ENCODE measurements at regions not wholly inside any gene's neighbourhood (a gene's known extent, or its start where the extent isn't known, plus 50 kb on each side); places are given as distances from the start of the nearest gene placed in this dataset.

DNA sequence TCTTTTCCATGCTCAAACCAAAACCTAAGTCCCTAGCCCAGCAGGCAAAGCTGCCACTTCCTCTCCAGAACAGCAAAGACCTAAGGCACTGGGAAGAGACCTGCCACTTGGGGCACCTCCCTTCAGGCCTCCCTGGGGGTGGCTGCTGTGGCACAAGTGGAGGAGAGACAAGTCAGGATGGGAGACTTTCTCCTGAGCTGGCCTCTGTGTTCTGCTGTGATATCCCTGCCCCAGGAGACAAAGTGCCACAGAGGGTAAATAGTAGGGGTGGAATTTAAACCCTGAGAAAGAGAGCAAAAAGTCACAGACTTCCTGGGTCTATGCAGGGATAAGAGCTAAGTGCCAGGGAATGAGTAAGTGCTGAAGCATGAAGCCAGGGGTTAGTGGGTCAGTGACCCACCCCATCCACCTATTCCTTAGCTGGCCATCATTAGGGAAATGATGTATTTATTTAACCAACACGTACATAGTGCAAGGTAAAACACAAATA lies 84.2 kb downstream of the MRPL14 start (continued):
- no peak for TF ChIP-seq ZNF788 (CRISPR knock-in tag; IDR thresholded peaks at IDR 0.05; ENCODE audit: borderline replicate concordance)
- TF ChIP-seq NFIC (IDR thresholded peaks at IDR 0.05; ENCODE audit: low read length), result no peak
- TF ChIP-seq, protein P1, sequence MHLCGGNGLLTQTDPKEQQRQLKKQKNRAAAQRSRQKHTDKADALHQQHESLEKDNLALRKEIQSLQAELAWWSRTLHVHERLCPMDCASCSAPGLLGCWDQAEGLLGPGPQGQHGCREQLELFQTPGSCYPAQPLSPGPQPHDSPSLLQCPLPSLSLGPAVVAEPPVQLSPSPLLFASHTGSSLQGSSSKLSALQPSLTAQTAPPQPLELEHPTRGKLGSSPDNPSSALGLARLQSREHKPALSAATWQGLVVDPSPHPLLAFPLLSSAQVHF (CRISPR knock-in tag; IDR thresholded peaks at IDR 0.05), result no peak
- TF ChIP-seq, protein P2, sequence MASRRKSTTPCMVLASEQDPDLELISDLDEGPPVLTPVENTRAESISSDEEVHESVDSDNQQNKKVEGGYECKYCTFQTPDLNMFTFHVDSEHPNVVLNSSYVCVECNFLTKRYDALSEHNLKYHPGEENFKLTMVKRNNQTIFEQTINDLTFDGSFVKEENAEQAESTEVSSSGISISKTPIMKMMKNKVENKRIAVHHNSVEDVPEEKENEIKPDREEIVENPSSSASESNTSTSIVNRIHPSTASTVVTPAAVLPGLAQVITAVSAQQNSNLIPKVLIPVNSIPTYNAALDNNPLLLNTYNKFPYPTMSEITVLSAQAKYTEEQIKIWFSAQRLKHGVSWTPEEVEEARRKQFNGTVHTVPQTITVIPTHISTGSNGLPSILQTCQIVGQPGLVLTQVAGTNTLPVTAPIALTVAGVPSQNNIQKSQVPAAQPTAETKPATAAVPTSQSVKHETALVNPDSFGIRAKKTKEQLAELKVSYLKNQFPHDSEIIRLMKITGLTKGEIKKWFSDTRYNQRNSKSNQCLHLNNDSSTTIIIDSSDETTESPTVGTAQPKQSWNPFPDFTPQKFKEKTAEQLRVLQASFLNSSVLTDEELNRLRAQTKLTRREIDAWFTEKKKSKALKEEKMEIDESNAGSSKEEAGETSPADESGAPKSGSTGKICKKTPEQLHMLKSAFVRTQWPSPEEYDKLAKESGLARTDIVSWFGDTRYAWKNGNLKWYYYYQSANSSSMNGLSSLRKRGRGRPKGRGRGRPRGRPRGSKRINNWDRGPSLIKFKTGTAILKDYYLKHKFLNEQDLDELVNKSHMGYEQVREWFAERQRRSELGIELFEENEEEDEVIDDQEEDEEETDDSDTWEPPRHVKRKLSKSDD (CRISPR knock-in tag; IDR thresholded peaks at IDR 0.05; ENCODE audit: low read depth), result no peak
- 0 out of 2 replicates have a peak, but pooled peaks have one; percentile 5 for TF ChIP-seq ARNTL (CRISPR knock-in tag; IDR thresholded peaks at IDR 0.05)
- TF ChIP-seq, protein P3, sequence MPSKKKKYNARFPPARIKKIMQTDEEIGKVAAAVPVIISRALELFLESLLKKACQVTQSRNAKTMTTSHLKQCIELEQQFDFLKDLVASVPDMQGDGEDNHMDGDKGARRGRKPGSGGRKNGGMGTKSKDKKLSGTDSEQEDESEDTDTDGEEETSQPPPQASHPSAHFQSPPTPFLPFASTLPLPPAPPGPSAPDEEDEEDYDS (CRISPR knock-in tag; IDR thresholded peaks at IDR 0.05), result no peak
- TF ChIP-seq, protein P4, sequence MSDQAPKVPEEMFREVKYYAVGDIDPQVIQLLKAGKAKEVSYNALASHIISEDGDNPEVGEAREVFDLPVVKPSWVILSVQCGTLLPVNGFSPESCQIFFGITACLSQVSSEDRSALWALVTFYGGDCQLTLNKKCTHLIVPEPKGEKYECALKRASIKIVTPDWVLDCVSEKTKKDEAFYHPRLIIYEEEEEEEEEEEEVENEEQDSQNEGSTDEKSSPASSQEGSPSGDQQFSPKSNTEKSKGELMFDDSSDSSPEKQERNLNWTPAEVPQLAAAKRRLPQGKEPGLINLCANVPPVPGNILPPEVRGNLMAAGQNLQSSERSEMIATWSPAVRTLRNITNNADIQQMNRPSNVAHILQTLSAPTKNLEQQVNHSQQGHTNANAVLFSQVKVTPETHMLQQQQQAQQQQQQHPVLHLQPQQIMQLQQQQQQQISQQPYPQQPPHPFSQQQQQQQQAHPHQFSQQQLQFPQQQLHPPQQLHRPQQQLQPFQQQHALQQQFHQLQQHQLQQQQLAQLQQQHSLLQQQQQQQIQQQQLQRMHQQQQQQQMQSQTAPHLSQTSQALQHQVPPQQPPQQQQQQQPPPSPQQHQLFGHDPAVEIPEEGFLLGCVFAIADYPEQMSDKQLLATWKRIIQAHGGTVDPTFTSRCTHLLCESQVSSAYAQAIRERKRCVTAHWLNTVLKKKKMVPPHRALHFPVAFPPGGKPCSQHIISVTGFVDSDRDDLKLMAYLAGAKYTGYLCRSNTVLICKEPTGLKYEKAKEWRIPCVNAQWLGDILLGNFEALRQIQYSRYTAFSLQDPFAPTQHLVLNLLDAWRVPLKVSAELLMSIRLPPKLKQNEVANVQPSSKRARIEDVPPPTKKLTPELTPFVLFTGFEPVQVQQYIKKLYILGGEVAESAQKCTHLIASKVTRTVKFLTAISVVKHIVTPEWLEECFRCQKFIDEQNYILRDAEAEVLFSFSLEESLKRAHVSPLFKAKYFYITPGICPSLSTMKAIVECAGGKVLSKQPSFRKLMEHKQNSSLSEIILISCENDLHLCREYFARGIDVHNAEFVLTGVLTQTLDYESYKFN (CRISPR knock-in tag; conservative IDR thresholded peaks at IDR 0.05), result peak; percentile 71
- peak; percentile 25; the same call in 1 of the 2 replicates for TF ChIP-seq IRF2 (CRISPR knock-in tag; IDR thresholded peaks at IDR 0.05)
- peak; percentile 86 for TF ChIP-seq FOSL2 (CRISPR knock-in tag; IDR thresholded peaks at IDR 0.05)
- TF ChIP-seq NFRKB (IDR thresholded peaks at IDR 0.05), result no peak
- TF ChIP-seq YEATS2 (CRISPR knock-in tag; IDR thresholded peaks at IDR 0.05; ENCODE audit: borderline replicate concordance), result peak; percentile 36; the same call in 1 of the 2 replicates
- no peak for TF ChIP-seq ATF7 (IDR thresholded peaks at IDR 0.05)
- no peak for TF ChIP-seq ATF7 (CRISPR knock-in tag; IDR thresholded peaks at IDR 0.05)
- TF ChIP-seq, protein P5, sequence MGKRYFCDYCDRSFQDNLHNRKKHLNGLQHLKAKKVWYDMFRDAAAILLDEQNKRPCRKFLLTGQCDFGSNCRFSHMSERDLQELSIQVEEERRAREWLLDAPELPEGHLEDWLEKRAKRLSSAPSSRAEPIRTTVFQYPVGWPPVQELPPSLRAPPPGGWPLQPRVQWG (CRISPR knock-in tag; IDR thresholded peaks at IDR 0.05; ENCODE audit: borderline replicate concordance, low read depth), result no peak
- TF ChIP-seq TBX2 (CRISPR knock-in tag; IDR thresholded peaks at IDR 0.05; ENCODE audit: borderline replicate concordance), result peak; percentile 32; the same call in 1 of the 2 replicates
- no peak for TF ChIP-seq ZNF619 (CRISPR knock-in tag; IDR thresholded peaks at IDR 0.05)
- TF ChIP-seq MLLT10 (CRISPR knock-in tag; IDR thresholded peaks at IDR 0.05), result no peak
- TF ChIP-seq, protein P6, sequence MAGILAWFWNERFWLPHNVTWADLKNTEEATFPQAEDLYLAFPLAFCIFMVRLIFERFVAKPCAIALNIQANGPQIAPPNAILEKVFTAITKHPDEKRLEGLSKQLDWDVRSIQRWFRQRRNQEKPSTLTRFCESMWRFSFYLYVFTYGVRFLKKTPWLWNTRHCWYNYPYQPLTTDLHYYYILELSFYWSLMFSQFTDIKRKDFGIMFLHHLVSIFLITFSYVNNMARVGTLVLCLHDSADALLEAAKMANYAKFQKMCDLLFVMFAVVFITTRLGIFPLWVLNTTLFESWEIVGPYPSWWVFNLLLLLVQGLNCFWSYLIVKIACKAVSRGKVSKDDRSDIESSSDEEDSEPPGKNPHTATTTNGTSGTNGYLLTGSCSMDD (CRISPR knock-in tag; IDR thresholded peaks at IDR 0.05), result no peak
- TF ChIP-seq ZNF775 (CRISPR knock-in tag; IDR thresholded peaks at IDR 0.05; ENCODE audit: borderline replicate concordance), result no peak
- TF ChIP-seq KDM4B (CRISPR knock-in tag; IDR thresholded peaks at IDR 0.05), result no peak
- TF ChIP-seq ZBTB21 (CRISPR knock-in tag; IDR thresholded peaks at IDR 0.05), result no peak
- TF ChIP-seq SOX13 (IDR thresholded peaks at IDR 0.05), result no peak
- 0 out of 4 replicates have a peak, but pooled peaks of 1 of the 2 experiments have one; percentile 10 for TF ChIP-seq SOX13 (CRISPR knock-in tag; conservative IDR thresholded peaks at IDR 0.05 in 1 of 2, IDR thresholded peaks at IDR 0.05 in 1 of 2)
- TF ChIP-seq THAP11 (CRISPR knock-in tag; IDR thresholded peaks at IDR 0.05), result peak; percentile 7
